ENCODE measurements at regions not wholly inside any gene's neighbourhood (a gene's known extent, or its start where the extent isn't known, plus 50 kb on each side); places are given as distances from the start of the nearest gene placed in this dataset.

DNA sequence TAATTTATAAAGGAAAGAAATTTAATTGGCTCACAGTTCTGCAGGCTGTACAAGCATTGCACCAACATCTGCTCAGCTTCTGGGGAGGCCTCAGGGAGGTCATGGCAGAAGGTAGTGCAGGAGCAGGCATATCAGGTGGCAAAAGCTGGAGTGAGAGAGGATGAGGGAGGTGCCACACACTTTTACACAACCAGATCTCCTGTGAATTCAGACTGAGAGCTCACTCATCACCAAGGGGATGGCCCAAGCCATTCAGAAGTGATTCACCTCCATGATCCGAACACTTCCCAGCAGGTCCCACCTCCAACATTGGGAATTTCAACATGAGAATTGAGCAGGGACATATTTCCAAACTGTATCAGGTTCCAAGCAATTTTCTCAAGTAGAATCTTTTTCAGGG, 84.7 kb upstream of the BRINP1 start:
- no peak overlapping the region for H3K4me3 ChIP-seq
- H3K36me3 ChIP-seq = no peaks in the 10 kb centered on the region

DNA sequence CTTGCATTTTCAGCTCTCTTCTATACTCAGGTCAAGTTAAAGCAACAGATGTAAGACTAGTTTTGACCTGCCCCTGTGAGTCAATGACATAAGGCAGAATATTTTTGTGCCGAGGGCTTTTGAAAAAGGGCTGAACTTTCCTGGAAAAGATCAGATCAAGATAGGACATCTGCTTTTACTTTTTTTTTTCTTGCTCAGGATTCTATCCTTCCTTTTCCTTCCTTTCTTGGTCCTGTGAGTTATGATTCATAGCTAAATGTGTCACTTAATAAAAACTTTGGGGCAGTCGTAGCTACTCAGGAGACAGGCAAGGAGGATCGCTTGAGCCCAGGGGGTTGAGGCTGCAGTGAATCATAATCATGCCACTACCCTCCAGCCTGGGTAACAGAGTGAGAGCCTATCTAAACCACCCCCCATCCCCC, 84.3 kb upstream of the BRINP1 start:
- no peaks in the 10 kb centered on the region for H3K4me1 ChIP-seq
- no peaks in the 10 kb centered on the region for H3K36me3 ChIP-seq
- H3K27me3 ChIP-seq = no peaks in the 10 kb centered on the region
- H3K27ac ChIP-seq = no peak overlapping the region
- intact Hi-C loops (cut with DNase I) = loop anchor here (5.0 kb wide), 1 partner anchor 871 kb away; no protein-coding TSS in a partner anchor
- H3K4me3 ChIP-seq = no peak overlapping the region
- DNase-seq (ENCODE audit: extremely low spot score in 2 of 2) = no peak
- H3K9me3 ChIP-seq = no peaks in the 10 kb centered on the region
- peak in 1 of 2 donors; percentile 54 for TF ChIP-seq POLR2AphosphoS5 (IDR thresholded peaks at IDR 0.05; ENCODE audit: insufficient read depth in 1 of 2, low read depth in 1 of 2)
- no peak for TF ChIP-seq POLR2A (IDR thresholded peaks at IDR 0.05)

More for the DNA sequence above, 84.7 kb upstream of the BRINP1 start:
- Histone ChIP-seq H3K27me3 (no peaks in the 10 kb centered on the region), H3K27ac (no peak overlapping the region), H3K9me3 (no peaks in the 10 kb centered on the region), H3K4me1 (no peaks in the 10 kb centered on the region)
- intact Hi-C loops (cut with DNase I) = loop anchor here (5.0 kb wide), 1 partner anchor 872 kb away; no protein-coding TSS in a partner anchor
- TF ChIP-seq POLR2AphosphoS5 (IDR thresholded peaks at IDR 0.05; ENCODE audit: insufficient read depth in 1 of 2, low read depth in 1 of 2) (no peak), POLR2A (IDR thresholded peaks at IDR 0.05) (no peak)
- TF ChIP-seq, protein P1, sequence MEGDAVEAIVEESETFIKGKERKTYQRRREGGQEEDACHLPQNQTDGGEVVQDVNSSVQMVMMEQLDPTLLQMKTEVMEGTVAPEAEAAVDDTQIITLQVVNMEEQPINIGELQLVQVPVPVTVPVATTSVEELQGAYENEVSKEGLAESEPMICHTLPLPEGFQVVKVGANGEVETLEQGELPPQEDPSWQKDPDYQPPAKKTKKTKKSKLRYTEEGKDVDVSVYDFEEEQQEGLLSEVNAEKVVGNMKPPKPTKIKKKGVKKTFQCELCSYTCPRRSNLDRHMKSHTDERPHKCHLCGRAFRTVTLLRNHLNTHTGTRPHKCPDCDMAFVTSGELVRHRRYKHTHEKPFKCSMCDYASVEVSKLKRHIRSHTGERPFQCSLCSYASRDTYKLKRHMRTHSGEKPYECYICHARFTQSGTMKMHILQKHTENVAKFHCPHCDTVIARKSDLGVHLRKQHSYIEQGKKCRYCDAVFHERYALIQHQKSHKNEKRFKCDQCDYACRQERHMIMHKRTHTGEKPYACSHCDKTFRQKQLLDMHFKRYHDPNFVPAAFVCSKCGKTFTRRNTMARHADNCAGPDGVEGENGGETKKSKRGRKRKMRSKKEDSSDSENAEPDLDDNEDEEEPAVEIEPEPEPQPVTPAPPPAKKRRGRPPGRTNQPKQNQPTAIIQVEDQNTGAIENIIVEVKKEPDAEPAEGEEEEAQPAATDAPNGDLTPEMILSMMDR (IDR thresholded peaks at IDR 0.05) = no peak
- no peak for DNase-seq (ENCODE audit: extremely low spot score in 2 of 2)

DNA sequence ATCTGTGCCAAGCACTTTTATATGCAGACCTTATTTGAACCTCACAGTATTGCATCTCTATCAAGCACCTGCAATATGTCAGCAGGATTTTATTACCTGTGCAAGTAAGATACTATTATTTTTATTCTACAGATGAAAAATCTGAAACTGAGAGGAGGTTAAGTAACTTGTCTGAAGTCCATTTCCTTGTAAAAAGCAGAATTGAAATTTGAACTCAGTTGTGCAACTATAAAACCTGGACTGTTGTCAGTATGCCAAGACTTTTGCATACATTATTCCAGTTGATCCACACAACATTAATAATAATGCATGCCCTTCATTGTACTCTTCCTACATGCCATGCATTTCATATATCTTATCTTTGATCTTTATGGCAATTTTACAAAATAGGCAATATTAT, 82.2 kb upstream of the BRINP1 start:
- Histone ChIP-seq H3K9me3 (no peaks in the 10 kb centered on the region), H3K4me3 (no peak overlapping the region), H3K36me3 (no peaks in the 10 kb centered on the region), H3K4me1 (no peaks in the 10 kb centered on the region), H3K27me3 (no peaks in the 10 kb centered on the region), H3K27ac (no peak overlapping the region)
- intact Hi-C loops (cut with DNase I) = loop anchor here (5.0 kb wide), 1 partner anchor 869 kb away; no protein-coding TSS in a partner anchor
- TF ChIP-seq POLR2AphosphoS5 (IDR thresholded peaks at IDR 0.05; ENCODE audit: insufficient read depth in 1 of 2, low read depth in 1 of 2) (no peak), POLR2A (IDR thresholded peaks at IDR 0.05) (no peak)
- TF ChIP-seq, protein P1 (IDR thresholded peaks at IDR 0.05) = no peak
- no peak for DNase-seq (ENCODE audit: extremely low spot score in 2 of 2)

DNA sequence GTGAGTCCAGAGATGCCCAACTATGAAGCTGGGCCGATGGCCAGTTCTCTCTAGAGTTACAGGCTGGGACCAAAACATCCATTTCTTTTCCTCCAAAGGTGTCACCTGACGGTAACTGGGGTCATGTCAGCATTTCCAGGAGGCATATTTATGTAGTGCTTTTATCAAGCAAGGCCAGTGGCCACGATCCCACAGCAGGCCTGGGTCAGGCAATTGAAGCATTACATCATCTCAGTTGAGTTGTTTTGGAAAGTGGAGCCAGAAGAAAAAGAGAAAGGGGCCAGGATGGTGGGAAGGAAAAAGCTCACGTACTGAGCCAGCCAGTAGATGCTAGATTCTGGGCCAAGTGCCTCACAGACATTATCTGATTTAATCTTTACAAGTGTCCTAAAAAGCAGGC, 73.9 kb upstream of the BRINP1 start:
- no peaks in the 10 kb centered on the region for H3K36me3 ChIP-seq
- H3K4me1 ChIP-seq = no peaks in the 10 kb centered on the region
- intact Hi-C loops (cut with DNase I) = no loop called here
- H3K4me3 ChIP-seq = no peak overlapping the region
- DNase-seq (ENCODE audit: extremely low spot score in 2 of 2) = no peak
- TF ChIP-seq, protein P1 (IDR thresholded peaks at IDR 0.05) = no peak
- TF ChIP-seq POLR2AphosphoS5 (IDR thresholded peaks at IDR 0.05; ENCODE audit: insufficient read depth in 1 of 2, low read depth in 1 of 2) = no peak
- no peak for TF ChIP-seq POLR2A (IDR thresholded peaks at IDR 0.05)
- no peaks in the 10 kb centered on the region for H3K27me3 ChIP-seq
- no peaks in the 10 kb centered on the region for H3K9me3 ChIP-seq
- no peak overlapping the region for H3K27ac ChIP-seq

DNA sequence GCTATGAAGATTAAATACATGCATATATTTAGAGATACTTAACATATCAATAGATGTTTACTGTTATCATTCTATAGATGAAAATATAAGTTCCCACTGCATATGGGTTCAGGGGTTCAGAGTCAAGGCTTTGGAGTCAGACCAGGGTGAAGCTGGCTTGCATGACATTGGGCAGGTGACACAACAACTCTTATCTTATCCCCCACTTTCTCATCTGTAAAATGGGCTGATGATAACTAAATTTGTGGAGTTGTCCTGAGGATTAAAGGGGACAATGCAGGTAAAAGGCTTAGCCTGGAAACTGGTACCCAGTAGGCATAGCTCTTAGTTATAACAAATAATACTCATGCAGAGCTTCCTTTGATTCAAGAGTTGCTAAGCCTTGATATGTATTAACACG, 72.6 kb upstream of the BRINP1 start:
- Histone ChIP-seq H3K9me3 (no peaks in the 10 kb centered on the region), H3K4me3 (no peak overlapping the region), H3K4me1 (no peaks in the 10 kb centered on the region), H3K27ac (no peak overlapping the region), H3K36me3 (no peaks in the 10 kb centered on the region), H3K27me3 (no peaks in the 10 kb centered on the region)
- no peak for DNase-seq (ENCODE audit: extremely low spot score in 2 of 2)
- intact Hi-C loops (cut with DNase I) = no loop called here
- no peak for TF ChIP-seq POLR2A (IDR thresholded peaks at IDR 0.05)
- TF ChIP-seq, protein P1 (IDR thresholded peaks at IDR 0.05) = no peak
- TF ChIP-seq POLR2AphosphoS5 (IDR thresholded peaks at IDR 0.05; ENCODE audit: insufficient read depth in 1 of 2, low read depth in 1 of 2) = no peak
